ENCODE measurements at regions not wholly inside any gene's neighbourhood (a gene's known extent, or its start where the extent isn't known, plus 50 kb on each side); places are given as distances from the start of the nearest gene placed in this dataset.

GRCh38 chr11:112773264-112773663 lies 188.0 kb upstream of the NCAM1 start (continued):
- no peak for TF ChIP-seq CTBP2 (IDR thresholded peaks at IDR 0.05; ENCODE audit: borderline replicate concordance, insufficient read depth, insufficient read length, low read length)

Data from H1 (cell line).